ENCODE measurements at regions not wholly inside any gene's neighbourhood (a gene's known extent, or its start where the extent isn't known, plus 50 kb on each side); places are given as distances from the start of the nearest gene placed in this dataset.

- no peaks in the 10 kb centered on the region for H3K9me2 ChIP-seq (replicated peaks; ENCODE audit: low read length)
- peak overlapping the region; percentile 91 for H3K27ac ChIP-seq (ENCODE audit: low read length)
- no peaks in the 10 kb centered on the region for H3K27me3 ChIP-seq (ENCODE audit: low read length)
- peaks cover 4% of the 10 kb centered on the region for H3F3A ChIP-seq (ENCODE audit: low read length, unreplicated experiment)
- ChIA-PET POLR2A (ENCODE audit: unreplicated experiment) (interaction anchor here (0.6 kb wide), 1 partner anchor 292 kb away, joined by 7 read pairs; no protein-coding TSS in a partner anchor), CTCF (interaction anchor here (0.5 to 1.6 kb wide), 2 partner anchors 57 to 1054 kb away, joined by 3 to 5 read pairs; partner anchors contain the start of gene CCDC71L)
- peaks cover 26% of the 10 kb centered on the region for H3K4me1 ChIP-seq (ENCODE audit: insufficient read depth, low read length)
- H2AFZ ChIP-seq (ENCODE audit: low read length): no peak overlapping the region
- no peaks in the 10 kb centered on the region for H3K9me3 ChIP-seq (ENCODE audit: low read length)
- peak overlapping the region; percentile 25; the same call in 1 of the 2 replicates for H3K9ac ChIP-seq (ENCODE audit: low read length)
- H3K79me2 ChIP-seq (ENCODE audit: low read length): no peaks in the 10 kb centered on the region
- peak overlapping the region; percentile 73 for H3K4me2 ChIP-seq (ENCODE audit: low read length)
- BruUV-seq (replicated peaks): no TSS peak
- peak; percentile 10 for DNase-seq
- ATAC-seq: no peak; the same call in 1 of the 2 replicates
- no peak for TF ChIP-seq EZH2 (IDR thresholded peaks at IDR 0.05; ENCODE audit: low read length, unreplicated experiment)
- no peak for TF ChIP-seq CTCF (conservative IDR thresholded peaks at IDR 0.05; ENCODE audit: low read depth, low read length)
- no peak for TF ChIP-seq EZH2phosphoT487 (IDR thresholded peaks at IDR 0.05; ENCODE audit: borderline replicate concordance, low read length)
- H3K36me3 ChIP-seq (ENCODE audit: low read depth, low read length): no peaks in the 10 kb centered on the region
- H3K4me3 ChIP-seq (ENCODE audit: low read length): no peak overlapping the region
- intact Hi-C loops (cut with micrococcal nuclease): loop anchor here (5.0 kb wide), 2 partner anchors 95 to 370 kb away; no protein-coding TSS in a partner anchor
- H4K20me1 ChIP-seq (ENCODE audit: low read length): no peaks in the 10 kb centered on the region
These were observed 56.4 kb upstream of the CCDC71L start for GRCh38 chr7:106717254-106717954.

GRCh38 chr7:106717955-106718871, 57.3 kb upstream of the CCDC71L start:
- Histone ChIP-seq H2AFZ (ENCODE audit: low read length) (peak overlapping the region; percentile 52; the same call in 1 of the 2 replicates), H3K9ac (ENCODE audit: low read length) (peak overlapping the region; percentile 37), H3K4me3 (ENCODE audit: low read length) (peak overlapping the region; percentile 22; the same call in 1 of the 2 replicates), H3K4me1 (ENCODE audit: insufficient read depth, low read length) (peaks cover 26% of the 10 kb centered on the region), H3K9me2 (replicated peaks; ENCODE audit: low read length) (no peaks in the 10 kb centered on the region), H3K9me3 (ENCODE audit: low read length) (no peaks in the 10 kb centered on the region), H3K27ac (ENCODE audit: low read length) (peak overlapping the region; percentile 91), H4K20me1 (ENCODE audit: low read length) (no peaks in the 10 kb centered on the region), H3K27me3 (ENCODE audit: low read length) (no peaks in the 10 kb centered on the region), H3K36me3 (ENCODE audit: low read depth, low read length) (no peaks in the 10 kb centered on the region), H3K79me2 (ENCODE audit: low read length) (no peaks in the 10 kb centered on the region), H3K4me2 (ENCODE audit: low read length) (peak overlapping the region; percentile 73), H3F3A (ENCODE audit: low read length, unreplicated experiment) (peaks cover 4% of the 10 kb centered on the region)
- TF ChIP-seq EZH2phosphoT487 (IDR thresholded peaks at IDR 0.05; ENCODE audit: borderline replicate concordance, low read length): no peak
- TF ChIP-seq EZH2 (IDR thresholded peaks at IDR 0.05; ENCODE audit: low read length, unreplicated experiment): no peak
- TF ChIP-seq CTCF (conservative IDR thresholded peaks at IDR 0.05; ENCODE audit: low read depth, low read length): no peak
- intact Hi-C loops (cut with micrococcal nuclease): loop anchor here (1.0 to 5.0 kb wide), 6 partner anchors 19 to 433 kb away; partner anchors contain the start of gene NAMPT
- peak; percentile 98 for ATAC-seq
- peak; percentile 96 for DNase-seq
- ChIA-PET POLR2A (ENCODE audit: unreplicated experiment) (interaction anchor here (0.6 kb wide), 1 partner anchor 293 kb away, joined by 7 read pairs; no protein-coding TSS in a partner anchor), CTCF (interaction anchor here (0.5 to 1.6 kb wide), 2 partner anchors 58 to 1055 kb away, joined by 3 to 5 read pairs; partner anchors contain the start of gene CCDC71L)
- no TSS peak for BruUV-seq (replicated peaks)
